NCI-H1930 (cell line): ENCODE measurements at regions not wholly inside any gene's neighbourhood (a gene's known extent, or its start where the extent isn't known, plus 50 kb on each side); places are given as distances from the start of the nearest gene placed in this dataset.
"Not testable (repeated sequence)": the region's sequence is repeated elsewhere in the genome, so short reads cannot be mapped to it uniquely, and the experiment has no call there.

Experiments
- DNase-seq, 2 experiments: peaks; one replicate each; lab custom pipeline; 2025; lab: John Stamatoyannopoulos, UW

GRCh38 chr2:75432761-75433361 lies 127.9 kb downstream of the EVA1A start:
- no peak for DNase-seq

GRCh38 chr2:75431763-75432162 lies 129.0 kb downstream of the EVA1A start:
- DNase-seq, result no peak

- no peak for DNase-seq
These were observed 129.5 kb downstream of the EVA1A start for GRCh38 chr2:75431276-75431675.

- DNase-seq, result not testable (repeated sequence)
These were observed 130.3 kb downstream of the EVA1A start for GRCh38 chr2:75430449-75430848.

- no peak for DNase-seq
These were observed 131.9 kb downstream of the EVA1A start for GRCh38 chr2:75428646-75429443.

- no peak for DNase-seq
These were observed 132.7 kb downstream of the EVA1A start for GRCh38 chr2:75428060-75428459.

- DNase-seq, result no peak
These were observed 135.7 kb downstream of the EVA1A start for GRCh38 chr2:75424936-75425619.

GRCh38 chr2:75421986-75422385 lies 138.8 kb downstream of the EVA1A start:
- no peak for DNase-seq

- DNase-seq, result no peak
These were observed 144.1 kb downstream of the EVA1A start for GRCh38 chr2:75416420-75417342.

GRCh38 chr2:75415731-75416130 lies 145.0 kb downstream of the EVA1A start:
- DNase-seq, result no peak

GRCh38 chr2:75415111-75415626 lies 145.6 kb downstream of the EVA1A start:
- DNase-seq, result no peak

GRCh38 chr2:75411574-75411973 lies 149.2 kb downstream of the EVA1A start:
- DNase-seq, result no peak

- DNase-seq, result no peak
These were observed 150.0 kb downstream of the EVA1A start for GRCh38 chr2:75410702-75411101.

GRCh38 chr2:75408771-75409170 lies 152.0 kb downstream of the EVA1A start:
- DNase-seq, result no peak

GRCh38 chr2:75407038-75407530 lies 153.7 kb downstream of the EVA1A start:
- DNase-seq, result no peak

GRCh38 chr2:75406131-75406581 lies 154.6 kb downstream of the EVA1A start:
- DNase-seq, result no peak

GRCh38 chr2:75405000-75405399 lies 155.7 kb downstream of the EVA1A start:
- no peak for DNase-seq

GRCh38 chr2:75403991-75404428 lies 156.7 kb downstream of the EVA1A start:
- peak; percentile 22 to 35 for DNase-seq

- no peak for DNase-seq
These were observed 164.4 kb downstream of the EVA1A start for GRCh38 chr2:75396314-75396713.

GRCh38 chr2:75394764-75395163 lies 166.0 kb downstream of the EVA1A start:
- DNase-seq, result not testable (repeated sequence)

GRCh38 chr2:75390169-75390568 lies 170.6 kb downstream of the EVA1A start:
- DNase-seq, result no peak
